SJCRH30 (cell line): ENCODE measurements at regions not wholly inside any gene's neighbourhood (a gene's known extent, or its start where the extent isn't known, plus 50 kb on each side); places are given as distances from the start of the nearest gene placed in this dataset.

Experiments
- DNase-seq, 2 experiments: peaks; one replicate each; pipeline ENCODE4 v3.0.0-alpha.2; 2015 to 2020
- H3K27ac ChIP-seq: fragments of 250-450 bp; sonication (Bioruptor Pico); 2 replicates; pipeline ENCODE4 v1.5.1; 2020; ENCODE audit warnings: mild to moderate bottlenecking, moderate library complexity
- H3K27me3 ChIP-seq: fragments of 250-450 bp; sonication (Bioruptor Pico); 2 replicates; pipeline ENCODE4 v1.5.1; 2020; ENCODE audit warnings: mild to moderate bottlenecking, moderate library complexity
- H3K36me3 ChIP-seq: fragments of 250-450 bp; sonication (Bioruptor Pico); 2 replicates; pipeline ENCODE4 v1.5.1; 2020; ENCODE audit warnings: mild to moderate bottlenecking, moderate library complexity
- H3K4me1 ChIP-seq: fragments of 250-450 bp; sonication (Bioruptor Pico); 2 replicates; pipeline ENCODE4 v1.5.1; 2020; ENCODE audit warnings: mild to moderate bottlenecking, moderate library complexity
- H3K4me3 ChIP-seq: fragments of 250-450 bp; sonication (Bioruptor Pico); 2 replicates; pipeline ENCODE4 v1.5.1; 2020; ENCODE audit warnings: mild to moderate bottlenecking, moderate library complexity
- H3K9me3 ChIP-seq: fragments of 250-450 bp; sonication (Bioruptor Pico); replicated peaks from 2 replicates; pipeline ENCODE4 v1.5.1; 2020; ENCODE audit warnings: mild to moderate bottlenecking, moderate library complexity

DNA sequence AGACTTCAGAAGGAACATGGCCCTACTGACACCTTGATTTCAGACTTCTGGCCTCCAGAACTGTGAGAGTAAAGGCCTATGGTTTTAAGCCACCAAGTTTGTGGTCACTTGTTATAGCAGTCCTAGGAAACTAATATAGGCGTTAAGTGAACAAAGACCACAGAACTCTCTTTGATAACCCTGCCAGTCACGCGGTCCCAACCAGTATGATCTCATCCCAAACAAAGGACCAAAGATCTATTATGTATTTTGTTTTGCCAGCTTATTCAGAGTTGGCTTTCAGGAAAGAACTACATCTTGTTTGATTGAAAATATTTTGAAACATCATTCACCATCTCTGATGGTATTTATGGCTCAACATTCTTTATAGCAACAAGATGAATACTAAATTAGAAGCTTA lies 294.4 kb upstream of the SLCO3A1 start:
- Histone ChIP-seq H3K36me3 (no peaks in the 10 kb centered on the region), H3K9me3 (no peaks in the 10 kb centered on the region), H3K4me3 (no peak overlapping the region), H3K27me3 (peaks cover 3% of the 10 kb centered on the region; the same call in 1 of the 2 replicates), H3K4me1 (no peaks in the 10 kb centered on the region), H3K27ac (no peak overlapping the region)
- no peak for DNase-seq

GRCh38 chr15:91561371-91562100 lies 292.0 kb upstream of the SLCO3A1 start:
- Histone ChIP-seq H3K36me3 (no peaks in the 10 kb centered on the region), H3K9me3 (no peaks in the 10 kb centered on the region), H3K27me3 (peaks cover 3% of the 10 kb centered on the region; the same call in 1 of the 2 replicates), H3K4me3 (no peak overlapping the region), H3K4me1 (no peaks in the 10 kb centered on the region), H3K27ac (no peak overlapping the region)
- no peak for DNase-seq

DNA sequence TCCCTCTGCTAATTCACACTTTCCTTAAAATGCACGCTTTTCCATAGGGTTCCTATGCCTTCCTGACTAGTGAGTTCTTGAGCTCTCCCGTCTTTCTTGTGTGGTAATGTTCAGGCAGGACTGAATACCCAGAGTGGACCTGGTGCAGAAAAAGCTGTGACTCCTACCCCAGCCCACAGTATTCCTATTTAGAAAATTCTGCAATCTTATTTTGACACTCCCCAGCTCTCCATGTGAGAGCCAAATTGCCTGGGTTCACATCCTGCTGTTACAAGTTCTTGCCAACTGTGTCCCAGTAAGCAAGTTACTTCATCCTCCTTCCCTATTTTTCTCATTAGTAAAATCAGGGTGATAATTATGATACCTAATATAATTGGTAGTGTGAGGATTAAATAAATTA lies 290.8 kb upstream of the SLCO3A1 start:
- H3K4me3 ChIP-seq, result no peak overlapping the region
- no peaks in the 10 kb centered on the region for H3K36me3 ChIP-seq
- H3K4me1 ChIP-seq, result no peaks in the 10 kb centered on the region
- H3K9me3 ChIP-seq, result no peaks in the 10 kb centered on the region
- DNase-seq, result no peak
- peaks cover 3% of the 10 kb centered on the region for H3K27me3 ChIP-seq
- no peak overlapping the region for H3K27ac ChIP-seq

DNA sequence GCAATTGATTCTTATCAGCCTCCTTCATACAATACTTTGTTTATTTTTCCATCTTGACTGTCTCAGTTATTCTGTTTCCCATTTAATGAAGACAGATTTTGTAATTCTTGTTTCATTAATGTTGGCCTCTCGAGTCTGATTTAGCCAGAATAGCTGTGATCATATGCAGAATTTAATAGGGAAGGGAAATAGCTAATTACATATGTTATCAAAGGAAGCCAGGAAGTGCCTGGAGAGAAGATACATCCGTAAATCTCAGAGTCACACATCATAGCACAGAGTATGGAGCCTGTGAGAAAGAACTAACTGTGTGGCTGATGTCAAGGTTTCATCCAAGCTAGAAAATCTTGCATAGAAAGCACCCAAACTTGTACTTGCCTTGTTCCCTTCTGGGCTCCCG lies 288.9 kb upstream of the SLCO3A1 start:
- Histone ChIP-seq H3K9me3 (no peaks in the 10 kb centered on the region), H3K4me3 (no peak overlapping the region), H3K27me3 (peaks cover 11% of the 10 kb centered on the region), H3K4me1 (no peaks in the 10 kb centered on the region), H3K36me3 (no peaks in the 10 kb centered on the region), H3K27ac (no peak overlapping the region)
- no peak for DNase-seq

DNA sequence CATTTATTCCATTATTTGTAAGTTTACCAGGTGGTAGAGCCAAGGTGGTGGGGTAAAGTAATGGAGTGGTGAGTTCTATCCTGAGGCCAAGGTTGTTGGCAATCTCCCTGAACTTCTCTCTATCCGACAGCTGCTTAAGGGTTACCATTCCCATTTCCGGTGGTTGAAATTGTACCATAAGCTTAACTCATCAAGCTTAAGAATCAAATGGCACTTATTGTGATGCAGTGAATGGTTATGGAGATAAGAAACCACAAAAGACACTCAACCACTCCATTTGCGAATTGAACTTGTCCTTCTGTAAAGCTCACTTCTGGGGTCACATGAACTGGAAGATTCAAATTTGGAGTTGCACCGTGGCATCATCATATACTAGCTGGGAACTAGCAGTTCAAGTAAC lies 287.4 kb upstream of the SLCO3A1 start:
- H3K4me3 ChIP-seq, result no peak overlapping the region
- peak in 1 of 2 experiments; percentile 27 for DNase-seq

GRCh38 chr15:91568036-91568435 lies 285.5 kb upstream of the SLCO3A1 start:
- no peak overlapping the region for H3K4me3 ChIP-seq
- DNase-seq, result no peak
- H3K27ac ChIP-seq, result no peak overlapping the region
- peaks cover 2% of the 10 kb centered on the region; the same call in 1 of the 2 replicates for H3K4me1 ChIP-seq
- no peaks in the 10 kb centered on the region for H3K9me3 ChIP-seq
- H3K36me3 ChIP-seq, result no peaks in the 10 kb centered on the region
- H3K27me3 ChIP-seq, result peaks cover 8% of the 10 kb centered on the region

More for the DNA sequence above, 287.4 kb upstream of the SLCO3A1 start:
- H3K36me3 ChIP-seq, result no peaks in the 10 kb centered on the region
- H3K27me3 ChIP-seq, result peaks cover 8% of the 10 kb centered on the region
- no peaks in the 10 kb centered on the region for H3K9me3 ChIP-seq
- H3K4me1 ChIP-seq, result no peaks in the 10 kb centered on the region
- no peak overlapping the region for H3K27ac ChIP-seq

DNA sequence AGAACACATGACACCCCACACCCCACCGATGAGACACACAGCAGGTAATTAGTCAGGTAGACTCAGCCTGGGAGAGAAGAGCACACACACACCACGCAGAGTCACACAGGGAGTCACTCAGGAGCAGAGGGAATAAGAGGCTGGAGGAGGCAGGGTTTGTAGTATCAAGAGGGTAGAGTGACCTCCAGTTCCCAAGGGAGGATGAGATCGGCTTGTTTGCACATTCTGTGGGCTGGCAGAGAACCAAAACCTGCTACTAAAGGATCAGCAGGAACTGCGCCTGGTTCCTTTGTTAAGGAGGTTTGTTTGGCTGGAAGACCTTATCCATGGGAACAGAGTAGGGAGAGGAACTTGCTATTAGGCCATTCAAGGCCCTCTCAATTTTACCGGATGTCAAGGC lies 281.4 kb upstream of the SLCO3A1 start:
- H3K27me3 ChIP-seq, result peaks cover 8% of the 10 kb centered on the region
- peaks cover 2% of the 10 kb centered on the region; the same call in 1 of the 2 replicates for H3K4me1 ChIP-seq
- H3K4me3 ChIP-seq, result no peak overlapping the region
- H3K36me3 ChIP-seq, result no peaks in the 10 kb centered on the region
- H3K9me3 ChIP-seq, result no peaks in the 10 kb centered on the region
- peak; percentile 74 to 78 for DNase-seq
- H3K27ac ChIP-seq, result no peak overlapping the region

DNA sequence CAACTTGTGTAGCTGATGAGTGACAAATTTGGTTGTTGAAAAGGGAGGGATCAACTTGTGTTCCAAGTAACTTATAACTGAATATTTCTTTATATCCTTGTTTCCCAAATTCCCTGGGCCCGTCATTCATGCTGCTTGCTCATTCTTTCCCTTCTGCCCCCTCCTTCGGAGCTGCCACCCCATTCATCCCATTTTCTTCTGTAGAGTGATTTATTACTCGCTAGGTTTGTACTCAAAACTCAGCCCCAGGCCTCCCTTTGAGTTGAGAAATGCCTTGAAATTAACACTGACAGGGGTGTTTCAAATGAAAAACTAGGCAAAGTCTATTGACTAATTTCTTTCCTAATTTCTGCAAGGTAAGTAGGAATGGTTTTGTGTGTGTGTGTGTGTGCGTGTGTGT lies 277.4 kb upstream of the SLCO3A1 start:
- H3K27me3 ChIP-seq, result no peaks in the 10 kb centered on the region
- peaks cover 2% of the 10 kb centered on the region; the same call in 1 of the 2 replicates for H3K4me1 ChIP-seq
- H3K9me3 ChIP-seq, result no peaks in the 10 kb centered on the region
- no peak overlapping the region for H3K27ac ChIP-seq
- no peak for DNase-seq
- H3K4me3 ChIP-seq, result no peak overlapping the region
- H3K36me3 ChIP-seq, result no peaks in the 10 kb centered on the region

- Histone ChIP-seq H3K9me3 (no peaks in the 10 kb centered on the region), H3K36me3 (no peaks in the 10 kb centered on the region), H3K27ac (no peak overlapping the region), H3K27me3 (no peaks in the 10 kb centered on the region), H3K4me3 (no peak overlapping the region), H3K4me1 (no peaks in the 10 kb centered on the region)
- no peak for DNase-seq
Observed at GRCh38 chr15:91578511-91578910, 275.0 kb upstream of the SLCO3A1 start.

GRCh38 chr15:91584895-91585294 lies 268.6 kb upstream of the SLCO3A1 start:
- H3K27ac ChIP-seq, result no peak overlapping the region
- no peaks in the 10 kb centered on the region for H3K27me3 ChIP-seq
- no peaks in the 10 kb centered on the region for H3K36me3 ChIP-seq
- no peaks in the 10 kb centered on the region for H3K4me1 ChIP-seq
- DNase-seq, result no peak
- H3K9me3 ChIP-seq, result no peaks in the 10 kb centered on the region
- no peak overlapping the region for H3K4me3 ChIP-seq

DNA sequence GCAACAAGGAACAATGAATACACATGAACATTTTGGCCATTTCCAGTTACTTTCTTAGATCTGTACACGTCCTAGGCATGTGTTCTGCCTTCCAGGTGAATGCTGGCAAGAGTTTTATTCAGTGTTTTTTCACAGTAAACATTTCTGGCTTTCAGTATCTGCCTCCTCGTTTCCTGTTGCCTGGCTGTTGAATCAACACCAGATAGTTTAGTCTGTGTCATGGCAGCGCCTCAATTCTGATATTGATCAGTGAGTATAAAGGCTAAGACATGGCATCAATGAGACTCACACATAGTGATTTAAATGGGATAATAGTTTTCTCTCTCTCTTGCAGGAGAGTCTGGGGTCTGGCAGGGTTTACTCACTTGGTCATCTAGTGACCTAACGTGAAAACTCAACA lies 266.9 kb upstream of the SLCO3A1 start:
- Histone ChIP-seq H3K4me3 (no peak overlapping the region), H3K27ac (no peak overlapping the region), H3K27me3 (no peaks in the 10 kb centered on the region), H3K9me3 (no peaks in the 10 kb centered on the region), H3K36me3 (no peaks in the 10 kb centered on the region), H3K4me1 (no peaks in the 10 kb centered on the region)
- no peak for DNase-seq

- H3K4me1 ChIP-seq, result no peaks in the 10 kb centered on the region
- H3K27me3 ChIP-seq, result no peaks in the 10 kb centered on the region
- H3K36me3 ChIP-seq, result no peaks in the 10 kb centered on the region
- H3K27ac ChIP-seq, result no peak overlapping the region
- no peaks in the 10 kb centered on the region for H3K9me3 ChIP-seq
- H3K4me3 ChIP-seq, result no peak overlapping the region
- no peak for DNase-seq
Observed at GRCh38 chr15:91589360-91589759, 264.1 kb upstream of the SLCO3A1 start.

GRCh38 chr15:91592567-91592966 lies 260.9 kb upstream of the SLCO3A1 start:
- Histone ChIP-seq H3K9me3 (no peaks in the 10 kb centered on the region), H3K4me1 (no peaks in the 10 kb centered on the region), H3K27ac (no peak overlapping the region), H3K27me3 (no peaks in the 10 kb centered on the region), H3K4me3 (no peak overlapping the region), H3K36me3 (no peaks in the 10 kb centered on the region)
- no peak for DNase-seq

GRCh38 chr15:91593067-91593466 lies 260.4 kb upstream of the SLCO3A1 start:
- no peaks in the 10 kb centered on the region for H3K27me3 ChIP-seq
- no peak for DNase-seq
- no peaks in the 10 kb centered on the region for H3K4me1 ChIP-seq
- H3K36me3 ChIP-seq, result no peaks in the 10 kb centered on the region
- no peaks in the 10 kb centered on the region for H3K9me3 ChIP-seq
- H3K27ac ChIP-seq, result no peak overlapping the region
- no peak overlapping the region for H3K4me3 ChIP-seq

- H3K27ac ChIP-seq, result no peak overlapping the region
- DNase-seq, result no peak
- H3K4me3 ChIP-seq, result no peak overlapping the region
- H3K9me3 ChIP-seq, result no peaks in the 10 kb centered on the region
- no peaks in the 10 kb centered on the region for H3K36me3 ChIP-seq
- no peaks in the 10 kb centered on the region for H3K27me3 ChIP-seq
- H3K4me1 ChIP-seq, result no peaks in the 10 kb centered on the region
Observed at GRCh38 chr15:91593653-91594052, 259.9 kb upstream of the SLCO3A1 start.

DNA sequence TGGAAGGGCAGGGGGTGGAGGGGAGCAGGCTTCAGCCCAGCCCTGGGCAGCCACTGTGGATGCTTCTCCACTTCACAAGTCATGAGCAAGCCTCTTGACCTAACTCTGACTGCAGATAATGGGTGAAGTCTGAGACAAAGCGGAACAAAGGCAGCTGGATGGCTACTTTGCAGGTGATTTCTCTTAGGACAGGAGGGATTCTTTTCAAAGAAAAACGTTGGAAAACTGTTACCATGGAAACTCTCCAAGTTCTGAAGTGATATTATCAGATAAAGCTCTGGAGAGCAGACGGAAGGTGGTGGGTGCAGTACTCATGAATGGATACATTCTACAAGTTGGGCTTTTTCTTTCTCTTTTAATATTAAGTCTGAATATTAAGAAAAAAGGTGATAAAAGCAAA lies 254.2 kb upstream of the SLCO3A1 start:
- H3K27me3 ChIP-seq, result no peaks in the 10 kb centered on the region
- H3K36me3 ChIP-seq, result no peaks in the 10 kb centered on the region
- H3K4me1 ChIP-seq, result no peaks in the 10 kb centered on the region
- no peaks in the 10 kb centered on the region for H3K9me3 ChIP-seq
- DNase-seq, result no peak
- H3K27ac ChIP-seq, result no peak overlapping the region
- H3K4me3 ChIP-seq, result no peak overlapping the region
